ENCODE measurements at regions not wholly inside any gene's neighbourhood (a gene's known extent, or its start where the extent isn't known, plus 50 kb on each side); places are given as distances from the start of the nearest gene placed in this dataset.
"Not testable (repeated sequence)": the region's sequence is repeated elsewhere in the genome, so short reads cannot be mapped to it uniquely, and the experiment has no call there.

DNA sequence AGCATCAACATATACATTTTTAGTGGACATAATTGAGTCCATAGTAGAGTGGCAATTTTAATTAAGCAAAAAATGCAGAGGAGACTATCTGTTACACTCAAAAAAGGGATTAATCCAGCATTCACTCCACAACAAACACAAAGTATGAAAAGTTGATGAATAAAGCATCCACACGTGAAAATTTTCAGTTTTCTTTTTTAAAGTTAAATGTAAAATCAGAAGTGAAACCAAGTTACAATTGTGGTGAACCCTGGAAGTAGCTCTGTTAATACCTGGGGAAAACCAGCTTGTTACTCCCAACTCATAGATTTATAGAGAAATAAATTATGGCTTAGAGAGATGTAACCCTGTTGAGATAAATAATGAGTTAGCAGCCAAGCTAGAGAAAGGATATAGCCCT lies 807.8 kb downstream of the TRIB2 start:
- H3K27me3 ChIP-seq = no peaks in the 10 kb centered on the region
- no peaks in the 10 kb centered on the region for H3K36me3 ChIP-seq
- H3K4me1 ChIP-seq = no peaks in the 10 kb centered on the region
- TF ChIP-seq, protein P1, sequence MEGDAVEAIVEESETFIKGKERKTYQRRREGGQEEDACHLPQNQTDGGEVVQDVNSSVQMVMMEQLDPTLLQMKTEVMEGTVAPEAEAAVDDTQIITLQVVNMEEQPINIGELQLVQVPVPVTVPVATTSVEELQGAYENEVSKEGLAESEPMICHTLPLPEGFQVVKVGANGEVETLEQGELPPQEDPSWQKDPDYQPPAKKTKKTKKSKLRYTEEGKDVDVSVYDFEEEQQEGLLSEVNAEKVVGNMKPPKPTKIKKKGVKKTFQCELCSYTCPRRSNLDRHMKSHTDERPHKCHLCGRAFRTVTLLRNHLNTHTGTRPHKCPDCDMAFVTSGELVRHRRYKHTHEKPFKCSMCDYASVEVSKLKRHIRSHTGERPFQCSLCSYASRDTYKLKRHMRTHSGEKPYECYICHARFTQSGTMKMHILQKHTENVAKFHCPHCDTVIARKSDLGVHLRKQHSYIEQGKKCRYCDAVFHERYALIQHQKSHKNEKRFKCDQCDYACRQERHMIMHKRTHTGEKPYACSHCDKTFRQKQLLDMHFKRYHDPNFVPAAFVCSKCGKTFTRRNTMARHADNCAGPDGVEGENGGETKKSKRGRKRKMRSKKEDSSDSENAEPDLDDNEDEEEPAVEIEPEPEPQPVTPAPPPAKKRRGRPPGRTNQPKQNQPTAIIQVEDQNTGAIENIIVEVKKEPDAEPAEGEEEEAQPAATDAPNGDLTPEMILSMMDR (IDR thresholded peaks at IDR 0.05) = no peak
- no peak for TF ChIP-seq POLR2A (IDR thresholded peaks at IDR 0.05)
- H3K9me3 ChIP-seq = no peaks in the 10 kb centered on the region
- DNase-seq = no peak
- no peak overlapping the region for H3K4me3 ChIP-seq
- no peak overlapping the region for H3K27ac ChIP-seq

DNA sequence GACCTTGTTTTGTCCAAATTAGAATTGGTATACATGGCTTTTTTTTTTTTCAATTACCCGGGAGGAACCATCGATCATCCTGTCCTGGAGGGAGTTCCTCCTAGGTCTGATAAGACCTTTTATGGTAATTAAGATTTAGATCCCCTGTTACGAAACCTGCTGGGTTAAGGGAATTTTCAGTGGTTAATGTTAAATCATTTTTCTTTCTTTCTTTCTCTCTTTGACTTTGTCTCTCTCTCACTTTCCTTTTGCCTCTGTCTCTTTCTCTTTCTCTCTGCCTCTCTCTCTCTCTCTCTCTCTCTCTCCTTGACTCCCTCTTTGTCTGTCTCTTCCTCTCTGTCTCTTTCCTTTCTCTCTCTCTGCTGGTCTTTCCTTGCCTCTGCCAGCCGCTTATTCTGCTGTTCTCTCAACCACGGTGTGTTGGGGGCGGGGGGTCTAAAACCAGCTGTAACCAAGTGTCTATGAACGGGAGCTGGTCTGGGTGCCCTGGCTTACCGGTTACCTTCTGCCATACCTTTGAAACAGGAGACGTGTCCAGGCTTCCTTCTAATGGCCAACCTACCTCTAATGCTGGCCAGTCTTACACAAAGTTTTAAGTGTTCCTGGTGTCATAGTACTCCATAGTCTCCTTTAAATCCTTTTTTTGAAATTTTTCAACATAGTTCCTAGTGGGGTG lies 815.1 kb downstream of the TRIB2 start:
- not testable (repeated sequence) for H3K4me1 ChIP-seq, H3K9me3 ChIP-seq, H3K4me3 ChIP-seq, H3K27me3 ChIP-seq, H3K27ac ChIP-seq, DNase-seq, H3K36me3 ChIP-seq

DNA sequence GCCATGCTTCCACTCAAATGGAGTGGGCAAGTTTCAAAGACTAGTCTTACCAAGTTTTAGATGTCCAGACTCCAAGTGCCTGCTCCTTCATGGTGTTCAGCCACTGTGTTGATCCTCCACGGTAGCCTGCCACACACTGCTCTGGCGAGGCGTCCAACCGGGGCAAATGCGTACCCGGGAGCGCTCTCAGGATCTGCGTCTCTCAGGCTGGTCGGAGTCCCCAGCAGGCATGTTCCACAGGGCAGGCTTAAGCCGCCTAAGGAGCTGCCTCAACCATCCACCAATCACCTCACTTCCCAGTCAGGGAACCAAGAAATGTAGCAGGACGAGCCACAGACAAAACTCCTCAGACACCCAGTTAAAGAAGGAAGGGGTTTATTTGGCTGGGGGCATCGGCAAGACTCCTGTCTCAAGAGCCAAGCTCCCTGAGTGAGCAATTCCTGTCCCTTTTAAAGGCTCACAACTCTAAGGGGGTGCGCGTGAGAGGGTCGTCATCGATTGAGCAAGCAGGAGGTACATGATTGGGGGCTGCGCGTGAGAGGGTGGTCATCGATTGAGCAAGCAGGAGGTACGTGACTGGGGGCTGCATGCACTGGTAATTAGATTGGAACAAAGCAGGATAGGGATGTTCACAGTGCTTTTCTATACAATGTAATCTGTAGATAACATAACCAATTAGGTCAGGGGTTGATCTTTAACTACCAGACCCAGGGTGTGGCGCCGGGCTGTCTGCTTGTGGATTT lies 816.2 kb downstream of the TRIB2 start:
- not testable (repeated sequence) for DNase-seq, H3K9me3 ChIP-seq, H3K36me3 ChIP-seq, H3K4me1 ChIP-seq, H3K4me3 ChIP-seq, H3K27ac ChIP-seq, H3K27me3 ChIP-seq

DNA sequence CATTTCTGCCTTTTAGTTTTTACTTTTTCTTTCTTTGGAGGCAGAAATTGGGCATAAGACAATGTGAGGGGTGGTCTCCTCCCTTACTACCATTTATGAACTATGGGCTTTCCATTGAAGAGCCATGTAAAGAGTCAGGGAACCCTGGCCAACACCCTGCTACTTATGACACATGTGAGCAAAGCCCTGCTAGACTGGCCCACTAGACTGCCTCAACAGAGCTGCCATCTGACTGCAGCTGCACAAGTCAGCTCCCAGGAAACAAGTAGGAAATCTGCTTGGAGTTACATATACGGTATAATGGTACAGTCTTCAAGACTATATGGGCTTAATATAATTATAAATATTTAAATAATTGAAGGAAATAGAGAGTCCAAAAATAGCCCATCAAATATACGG lies 816.8 kb downstream of the TRIB2 start:
- H3K4me3 ChIP-seq = no peak overlapping the region
- H3K27ac ChIP-seq = no peak overlapping the region
- no peak for DNase-seq
- no peaks in the 10 kb centered on the region for H3K9me3 ChIP-seq
- no peak for TF ChIP-seq POLR2A (IDR thresholded peaks at IDR 0.05)
- TF ChIP-seq, protein P1 (IDR thresholded peaks at IDR 0.05) = no peak
- H3K4me1 ChIP-seq = no peaks in the 10 kb centered on the region
- no peaks in the 10 kb centered on the region for H3K27me3 ChIP-seq
- no peaks in the 10 kb centered on the region for H3K36me3 ChIP-seq

DNA sequence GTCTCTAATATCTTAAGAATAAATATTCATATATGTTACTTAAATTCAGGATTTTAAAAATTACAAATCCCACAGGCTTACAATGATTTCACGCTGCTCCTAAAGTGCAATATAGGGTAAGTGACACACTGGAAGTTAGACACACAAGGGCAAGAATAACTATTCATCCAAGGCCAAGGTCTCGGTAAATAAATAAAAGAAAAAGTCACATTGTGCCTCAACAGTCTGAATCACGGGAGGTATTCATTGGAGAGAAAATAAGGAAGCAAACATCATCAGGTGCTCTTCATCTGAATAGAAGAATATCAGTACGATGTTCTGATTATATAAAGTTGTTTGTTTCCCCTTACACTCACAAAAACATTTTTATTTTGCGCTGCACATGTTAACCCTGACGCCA lies 820.2 kb downstream of the TRIB2 start:
- TF ChIP-seq POLR2A (IDR thresholded peaks at IDR 0.05) = no peak
- TF ChIP-seq, protein P1 (IDR thresholded peaks at IDR 0.05) = no peak
- Histone ChIP-seq H3K36me3 (no peaks in the 10 kb centered on the region), H3K4me3 (no peak overlapping the region), H3K4me1 (no peaks in the 10 kb centered on the region), H3K27ac (no peak overlapping the region), H3K27me3 (no peaks in the 10 kb centered on the region), H3K9me3 (no peaks in the 10 kb centered on the region)
- no peak for DNase-seq

DNA sequence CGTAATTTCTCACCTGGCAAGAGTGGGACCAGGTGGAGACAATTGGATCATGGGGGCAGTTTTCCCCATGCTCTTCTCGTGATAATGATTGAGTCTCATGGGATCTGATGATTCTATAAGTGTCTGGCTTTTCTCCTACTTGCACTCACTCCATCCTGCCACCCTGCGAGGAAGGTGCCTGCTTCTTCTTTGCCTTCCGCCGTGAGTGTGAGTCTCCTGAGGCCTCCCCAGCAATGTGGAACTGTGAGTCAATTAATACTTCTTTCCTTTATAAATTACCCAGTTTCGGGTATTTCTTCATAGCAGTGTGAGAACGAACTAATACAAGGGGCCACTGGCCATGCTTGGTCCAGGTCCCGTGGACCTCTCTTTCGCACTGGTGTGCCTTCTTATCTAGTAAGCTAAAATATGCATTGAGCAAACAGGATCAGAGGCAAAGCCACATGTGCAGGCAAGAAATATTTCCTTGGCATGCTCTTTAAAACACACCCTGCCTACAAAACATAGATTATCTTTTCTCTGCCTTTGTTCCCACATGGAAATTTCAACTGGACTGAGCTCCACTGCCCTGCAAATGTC lies 821.1 kb downstream of the TRIB2 start:
- TF ChIP-seq, protein P1 (IDR thresholded peaks at IDR 0.05) = no peak
- TF ChIP-seq POLR2A (IDR thresholded peaks at IDR 0.05) = no peak
- no peaks in the 10 kb centered on the region for H3K9me3 ChIP-seq
- H3K27ac ChIP-seq = no peak overlapping the region
- no peaks in the 10 kb centered on the region for H3K27me3 ChIP-seq
- H3K4me1 ChIP-seq = no peaks in the 10 kb centered on the region
- no peak overlapping the region for H3K4me3 ChIP-seq
- no peak for DNase-seq
- no peaks in the 10 kb centered on the region for H3K36me3 ChIP-seq

Measured in Peyer's patch (tissue), 4 donors.